ENCODE measurements at regions not wholly inside any gene's neighbourhood (a gene's known extent, or its start where the extent isn't known, plus 50 kb on each side); places are given as distances from the start of the nearest gene placed in this dataset.

DNA sequence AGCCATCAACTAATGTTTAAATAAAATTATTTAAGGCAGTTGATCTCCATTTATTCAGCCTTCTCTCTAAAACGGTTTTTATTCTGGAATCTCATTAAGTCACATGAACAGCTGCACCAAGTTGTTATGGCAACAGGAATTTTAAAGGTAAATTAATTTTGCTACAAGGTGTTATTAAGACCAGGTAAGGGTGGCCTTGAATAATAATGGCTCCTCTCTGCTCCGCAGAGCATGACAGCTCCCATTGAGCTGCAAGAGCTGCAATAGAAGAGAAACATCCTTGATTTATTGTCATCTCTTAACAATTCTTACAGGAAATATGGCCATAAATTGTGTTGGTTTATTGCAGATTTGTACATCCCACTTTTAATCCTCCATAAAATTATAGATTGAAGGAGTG is 165.8 kb downstream of the KLF6 start:
- no peaks in the 10 kb centered on the region; the same call in 1 of the 2 replicates for H3K9me2 ChIP-seq
- H3K4me2 ChIP-seq = no peak overlapping the region
- H3K79me2 ChIP-seq (ENCODE audit: insufficient read depth) = no peaks in the 10 kb centered on the region
- H3K27ac ChIP-seq (ENCODE audit: low read depth in 2 of 2, low read length in 1 of 2) = no peak overlapping the region
- DNase-seq = no peak
- H3K4me3 ChIP-seq (ENCODE audit: low read depth in 2 of 2, low read length in 1 of 2) = no peak overlapping the region
- 61% methylated on average over 2 of the region's 2 CpGs for WGBS (ENCODE audit: low lambda C conversion rate)
- H2AFZ ChIP-seq (ENCODE audit: low read depth) = no peak overlapping the region
- CTCF ChIA-PET = no interaction called here
- H3K4me1 ChIP-seq (ENCODE audit: control insufficient read depth in 1 of 2, insufficient read depth in 2 of 2, low read depth in 1 of 2, low read length in 1 of 2) = peaks cover 0 to 5% of the 10 kb centered on the region in 2 experiments; a peak in 1 of 4 replicates
- H3K27me3 ChIP-seq (ENCODE audit: insufficient read depth) = no peaks in the 10 kb centered on the region
- no peaks in the 10 kb centered on the region for H4K20me1 ChIP-seq (ENCODE audit: insufficient read depth)
- peaks cover 4% of the 10 kb centered on the region for H3F3A ChIP-seq (replicated peaks; ENCODE audit: insufficient read depth)
- no peaks in the 10 kb centered on the region for H3K9me3 ChIP-seq
- TF ChIP-seq, protein P1, sequence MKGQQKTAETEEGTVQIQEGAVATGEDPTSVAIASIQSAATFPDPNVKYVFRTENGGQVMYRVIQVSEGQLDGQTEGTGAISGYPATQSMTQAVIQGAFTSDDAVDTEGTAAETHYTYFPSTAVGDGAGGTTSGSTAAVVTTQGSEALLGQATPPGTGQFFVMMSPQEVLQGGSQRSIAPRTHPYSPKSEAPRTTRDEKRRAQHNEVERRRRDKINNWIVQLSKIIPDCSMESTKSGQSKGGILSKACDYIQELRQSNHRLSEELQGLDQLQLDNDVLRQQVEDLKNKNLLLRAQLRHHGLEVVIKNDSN (IDR thresholded peaks at IDR 0.05; ENCODE audit: borderline replicate concordance, low read depth) = no peak
- TF ChIP-seq JUND (IDR thresholded peaks at IDR 0.05) (no peak), CHD2 (IDR thresholded peaks at IDR 0.05; ENCODE audit: low read length, partially characterized antibody) (no peak), RFX5 (IDR thresholded peaks at IDR 0.05; ENCODE audit: low read length) (no peak)
- TF ChIP-seq, protein P2, sequence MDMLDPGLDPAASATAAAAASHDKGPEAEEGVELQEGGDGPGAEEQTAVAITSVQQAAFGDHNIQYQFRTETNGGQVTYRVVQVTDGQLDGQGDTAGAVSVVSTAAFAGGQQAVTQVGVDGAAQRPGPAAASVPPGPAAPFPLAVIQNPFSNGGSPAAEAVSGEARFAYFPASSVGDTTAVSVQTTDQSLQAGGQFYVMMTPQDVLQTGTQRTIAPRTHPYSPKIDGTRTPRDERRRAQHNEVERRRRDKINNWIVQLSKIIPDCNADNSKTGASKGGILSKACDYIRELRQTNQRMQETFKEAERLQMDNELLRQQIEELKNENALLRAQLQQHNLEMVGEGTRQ (IDR thresholded peaks at IDR 0.05; ENCODE audit: borderline replicate concordance, low read depth, low read length) = no peak
- H3K9ac ChIP-seq = no peak overlapping the region
- POLR2A ChIA-PET = no interaction called here
- peaks cover 0 to 3% of the 10 kb centered on the region in 2 experiments for H3K36me3 ChIP-seq (replicated peaks in 1 of 2; ENCODE audit: control insufficient read depth in 1 of 2, insufficient read depth in 2 of 2, low read length in 1 of 2)

DNA sequence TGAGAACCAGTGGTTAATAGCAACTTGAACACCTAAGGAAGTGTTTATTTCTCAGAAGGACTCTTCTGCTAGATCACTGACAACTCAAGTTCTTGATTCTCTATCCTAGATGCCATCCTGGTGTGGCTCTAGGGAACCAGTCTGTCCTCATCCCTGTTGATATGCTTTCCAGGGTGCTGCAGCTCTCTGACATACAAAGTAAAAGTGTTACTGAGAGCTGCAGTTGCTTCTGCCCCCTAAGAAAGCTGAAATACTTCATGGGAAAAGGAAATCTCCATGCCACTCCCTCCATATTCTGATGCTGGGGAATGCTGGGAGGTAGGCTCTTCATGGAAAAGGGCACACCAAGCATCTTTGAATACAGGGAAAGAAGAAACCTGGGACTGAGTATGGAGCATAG is 168.1 kb downstream of the KLF6 start:
- H3F3A ChIP-seq (replicated peaks; ENCODE audit: insufficient read depth) = no peaks in the 10 kb centered on the region
- POLR2A ChIA-PET = no interaction called here
- CTCF ChIA-PET = interaction anchor here (0.7 kb wide), 1 partner anchor 421 kb away, joined by 4 read pairs; no protein-coding TSS in a partner anchor
- no peaks in the 10 kb centered on the region; the same call in 1 of the 2 replicates for H3K9me2 ChIP-seq
- H3K4me3 ChIP-seq (ENCODE audit: low read depth in 2 of 2, low read length in 1 of 2) = no peak overlapping the region
- peaks cover 8% of the 10 kb centered on the region; the same call in 1 of the 2 replicates for H3K9me3 ChIP-seq
- no peak overlapping the region for H3K9ac ChIP-seq
- TF ChIP-seq, protein P3, sequence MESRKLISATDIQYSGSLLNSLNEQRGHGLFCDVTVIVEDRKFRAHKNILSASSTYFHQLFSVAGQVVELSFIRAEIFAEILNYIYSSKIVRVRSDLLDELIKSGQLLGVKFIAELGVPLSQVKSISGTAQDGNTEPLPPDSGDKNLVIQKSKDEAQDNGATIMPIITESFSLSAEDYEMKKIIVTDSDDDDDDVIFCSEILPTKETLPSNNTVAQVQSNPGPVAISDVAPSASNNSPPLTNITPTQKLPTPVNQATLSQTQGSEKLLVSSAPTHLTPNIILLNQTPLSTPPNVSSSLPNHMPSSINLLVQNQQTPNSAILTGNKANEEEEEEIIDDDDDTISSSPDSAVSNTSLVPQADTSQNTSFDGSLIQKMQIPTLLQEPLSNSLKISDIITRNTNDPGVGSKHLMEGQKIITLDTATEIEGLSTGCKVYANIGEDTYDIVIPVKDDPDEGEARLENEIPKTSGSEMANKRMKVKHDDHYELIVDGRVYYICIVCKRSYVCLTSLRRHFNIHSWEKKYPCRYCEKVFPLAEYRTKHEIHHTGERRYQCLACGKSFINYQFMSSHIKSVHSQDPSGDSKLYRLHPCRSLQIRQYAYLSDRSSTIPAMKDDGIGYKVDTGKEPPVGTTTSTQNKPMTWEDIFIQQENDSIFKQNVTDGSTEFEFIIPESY (IDR thresholded peaks at IDR 0.05; ENCODE audit: borderline replicate concordance, low read depth) = no peak
- TF ChIP-seq, protein P4, sequence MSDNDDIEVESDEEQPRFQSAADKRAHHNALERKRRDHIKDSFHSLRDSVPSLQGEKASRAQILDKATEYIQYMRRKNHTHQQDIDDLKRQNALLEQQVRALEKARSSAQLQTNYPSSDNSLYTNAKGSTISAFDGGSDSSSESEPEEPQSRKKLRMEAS (IDR thresholded peaks at IDR 0.05; ENCODE audit: low read depth) = no peak
- TF ChIP-seq EZH2phosphoT487 (IDR thresholded peaks at IDR 0.05; ENCODE audit: borderline replicate concordance, low read depth) (no peak), TCF12 (IDR thresholded peaks at IDR 0.05) (no peak), GATA2 (CRISPR knock-in tag; IDR thresholded peaks at IDR 0.05) (no peak), SMC3 (IDR thresholded peaks at IDR 0.05; ENCODE audit: low read depth, low read length) (no peak), GABPA (IDR thresholded peaks at IDR 0.05; ENCODE audit: low read depth) (no peak), NRF1 (IDR thresholded peaks at IDR 0.05; ENCODE audit: low read depth, low read length) (no peak)
- no peak overlapping the region for H2AFZ ChIP-seq (ENCODE audit: low read depth)
- no peaks in the 10 kb centered on the region for H3K27me3 ChIP-seq (ENCODE audit: insufficient read depth)
- DNase-seq = no peak
- no peaks in the 10 kb centered on the region for H3K4me1 ChIP-seq (ENCODE audit: control insufficient read depth in 1 of 2, insufficient read depth in 2 of 2, low read depth in 1 of 2, low read length in 1 of 2)
- H3K4me2 ChIP-seq = no peak overlapping the region
- H4K20me1 ChIP-seq (ENCODE audit: insufficient read depth) = no peaks in the 10 kb centered on the region
- H3K79me2 ChIP-seq (ENCODE audit: insufficient read depth) = no peaks in the 10 kb centered on the region
- H3K36me3 ChIP-seq (replicated peaks in 1 of 2; ENCODE audit: control insufficient read depth in 1 of 2, insufficient read depth in 2 of 2, low read length in 1 of 2) = peaks cover 0 to 3% of the 10 kb centered on the region in 2 experiments
- no peak overlapping the region for H3K27ac ChIP-seq (ENCODE audit: low read depth in 2 of 2, low read length in 1 of 2)

Data from SK-N-SH (cell line).